Panc1 (cell line): ENCODE measurements at regions not wholly inside any gene's neighbourhood (a gene's known extent, or its start where the extent isn't known, plus 50 kb on each side); places are given as distances from the start of the nearest gene placed in this dataset.

Source experiments
- CTCF ChIP-seq: fragments of 450-650 bp; IDR thresholded peaks from 2 replicates; pipeline ENCODE4 v1.5.1; 2017; ENCODE audit warnings: mild to moderate bottlenecking
- POLR2AphosphoS5 ChIP-seq: IDR thresholded peaks from 2 replicates; pipeline ENCODE4 v1.6.1; 2012; ENCODE audit warnings: mild to moderate bottlenecking, low read depth, low read length, moderate library complexity
- REST ChIP-seq, 2 experiments: IDR thresholded peaks; 2 replicates each; pipeline ENCODE4 v1.6.1; 2011 to 2012; ENCODE audit warnings: low read depth in 2 of 2, control low read depth in 1 of 2, low read length in 1 of 2, mild to moderate bottlenecking in 1 of 2, moderate library complexity in 1 of 2; ENCODE audit not compliant: insufficient read depth in 1 of 2
- SIN3A ChIP-seq: IDR thresholded peaks from 2 replicates; pipeline ENCODE4 v1.6.1; 2012; ENCODE audit warnings: low read depth, mild to moderate bottlenecking, low read length, moderate library complexity, borderline replicate concordance; ENCODE audit not compliant: insufficient read depth

GRCh38 chr20:57934007-57934805 is 224.4 kb upstream of the PMEPA1 start:
- TF ChIP-seq CTCF (no peak), SIN3A (no peak), POLR2AphosphoS5 (no peak), REST (IDR thresholded peaks at IDR 0.05; ENCODE audit: insufficient read depth in 1 of 2, low read depth in 2 of 2, low read length in 1 of 2) (no peak)
